ENCODE measurements at regions not wholly inside any gene's neighbourhood (a gene's known extent, or its start where the extent isn't known, plus 50 kb on each side); places are given as distances from the start of the nearest gene placed in this dataset.

- TF ChIP-seq CTCF (IDR thresholded peaks at IDR 0.05 in 4 of 5, conservative IDR thresholded peaks at IDR 0.05 in 1 of 5) (no peak), POLR2A (IDR thresholded peaks at IDR 0.05) (no peak)
Observed at GRCh38 chr6:5906842-5907241, 99.9 kb downstream of the NRN1 start.
